ENCODE measurements at regions not wholly inside any gene's neighbourhood (a gene's known extent, or its start where the extent isn't known, plus 50 kb on each side); places are given as distances from the start of the nearest gene placed in this dataset.

DNA sequence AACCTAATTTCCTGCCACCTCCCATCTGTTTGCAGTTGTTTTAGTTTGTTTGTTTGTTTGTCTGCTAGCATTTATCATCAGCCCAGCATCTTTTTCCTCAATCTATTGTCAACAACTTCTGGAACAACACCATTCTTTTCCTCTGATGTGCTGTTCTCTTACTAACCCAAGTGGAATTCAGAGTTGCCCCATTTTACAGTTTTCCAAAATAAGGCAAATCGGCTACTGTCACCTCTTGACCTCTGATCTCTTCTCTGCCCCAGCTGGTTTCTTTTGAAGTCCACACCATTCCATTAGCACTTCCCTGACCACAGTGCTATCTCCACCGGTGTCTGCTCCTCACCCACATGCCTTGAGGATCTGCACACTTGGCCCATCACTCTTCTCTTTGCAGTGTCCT lies 102.4 kb downstream of the EFNB2 start:
- Histone ChIP-seq H3K9me3 (no peaks in the 10 kb centered on the region), H3K4me1 (ENCODE audit: low read depth) (no peaks in the 10 kb centered on the region), H3K4me3 (no peak overlapping the region), H3K36me3 (ENCODE audit: low read depth) (no peaks in the 10 kb centered on the region)
- DNase-seq: no peak
- intact Hi-C loops (cut with DNase I, micrococcal nuclease): no loop called here
- ATAC-seq: no peak
- no peak for TF ChIP-seq CTCF (IDR thresholded peaks at IDR 0.05)

- no peak for ATAC-seq
- H3K4me1 ChIP-seq (ENCODE audit: low read depth): no peaks in the 10 kb centered on the region
- no peak overlapping the region for H3K4me3 ChIP-seq
- intact Hi-C loops (cut with DNase I, micrococcal nuclease): no loop called here
- H3K36me3 ChIP-seq (ENCODE audit: low read depth): no peaks in the 10 kb centered on the region
- no peaks in the 10 kb centered on the region for H3K9me3 ChIP-seq
- DNase-seq: no peak
- TF ChIP-seq CTCF (IDR thresholded peaks at IDR 0.05): no peak
Observed at GRCh38 chr13:106432636-106433035, 102.8 kb downstream of the EFNB2 start.

- intact Hi-C loops (cut with DNase I, micrococcal nuclease): no loop called here
- no peaks in the 10 kb centered on the region for H3K4me1 ChIP-seq (ENCODE audit: low read depth)
- H3K9me3 ChIP-seq: no peaks in the 10 kb centered on the region
- ATAC-seq (peak; percentile 59), DNase-seq (no peak)
- no peak overlapping the region for H3K4me3 ChIP-seq
- no peaks in the 10 kb centered on the region for H3K36me3 ChIP-seq (ENCODE audit: low read depth)
- TF ChIP-seq CTCF (IDR thresholded peaks at IDR 0.05): no peak
Observed at GRCh38 chr13:106426909-106427308, 108.6 kb downstream of the EFNB2 start.

- H3K36me3 ChIP-seq (ENCODE audit: low read depth): no peaks in the 10 kb centered on the region
- H3K4me3 ChIP-seq: no peak overlapping the region
- no peaks in the 10 kb centered on the region for H3K9me3 ChIP-seq
- TF ChIP-seq CTCF (IDR thresholded peaks at IDR 0.05): no peak
- intact Hi-C loops (cut with DNase I, micrococcal nuclease): no loop called here
- no peak for DNase-seq
- ATAC-seq: no peak
- no peaks in the 10 kb centered on the region for H3K4me1 ChIP-seq (ENCODE audit: low read depth)
Observed at GRCh38 chr13:106425661-106426060, 109.8 kb downstream of the EFNB2 start.

DNA sequence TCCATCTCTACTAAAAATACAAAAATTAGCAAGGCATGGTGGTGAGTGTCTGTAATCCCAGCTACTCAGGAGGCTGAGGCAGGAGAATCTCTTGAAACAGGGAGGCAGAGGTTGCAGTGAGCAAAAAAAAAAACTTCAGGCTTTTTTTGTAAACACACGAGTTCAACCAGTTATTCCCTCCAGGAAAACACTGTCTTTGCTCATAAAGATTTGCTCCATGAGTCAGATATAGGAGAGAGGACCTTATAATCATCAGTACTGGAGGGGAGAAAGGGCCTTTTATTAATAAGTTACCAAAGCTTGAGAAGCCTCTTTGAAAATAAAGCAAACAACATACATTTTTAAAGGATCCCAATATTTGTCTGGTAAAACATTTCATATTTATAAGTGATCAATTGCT lies 110.7 kb downstream of the EFNB2 start:
- DNase-seq (no peak), ATAC-seq (no peak)
- intact Hi-C loops (cut with DNase I, micrococcal nuclease): no loop called here
- TF ChIP-seq CTCF (IDR thresholded peaks at IDR 0.05): no peak
- Histone ChIP-seq H3K36me3 (ENCODE audit: low read depth) (no peaks in the 10 kb centered on the region), H3K4me3 (no peak overlapping the region), H3K9me3 (no peaks in the 10 kb centered on the region), H3K4me1 (ENCODE audit: low read depth) (no peaks in the 10 kb centered on the region)

DNA sequence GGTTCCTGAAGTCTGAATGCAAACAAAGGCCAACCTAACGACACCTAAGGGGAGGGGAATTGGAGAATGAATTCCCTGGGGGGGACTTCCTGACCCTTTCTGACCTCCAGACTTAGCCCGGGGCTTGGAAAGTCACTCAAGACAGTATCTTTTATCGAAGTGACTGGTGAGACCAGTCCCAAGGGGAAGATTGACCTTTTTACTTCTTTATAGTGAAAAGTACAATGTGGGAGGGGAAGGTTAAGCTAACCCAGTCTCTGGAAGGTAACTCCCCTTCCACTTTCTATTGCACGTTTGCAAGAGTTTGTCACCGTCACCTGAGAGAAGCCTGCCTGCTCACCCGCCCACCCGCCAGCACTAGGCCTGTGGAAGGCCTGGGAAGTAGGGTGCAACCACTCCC lies 111.9 kb downstream of the EFNB2 start:
- ATAC-seq (no peak), DNase-seq (no peak)
- no peaks in the 10 kb centered on the region for H3K36me3 ChIP-seq (ENCODE audit: low read depth)
- H3K4me3 ChIP-seq: no peak overlapping the region
- intact Hi-C loops (cut with DNase I, micrococcal nuclease): no loop called here
- no peaks in the 10 kb centered on the region for H3K9me3 ChIP-seq
- no peak for TF ChIP-seq CTCF (IDR thresholded peaks at IDR 0.05)
- H3K4me1 ChIP-seq (ENCODE audit: low read depth): no peaks in the 10 kb centered on the region
